ENCODE measurements at regions not wholly inside any gene's neighbourhood (a gene's known extent, or its start where the extent isn't known, plus 50 kb on each side); places are given as distances from the start of the nearest gene placed in this dataset.
"Not testable (repeated sequence)": the region's sequence is repeated elsewhere in the genome, so short reads cannot be mapped to it uniquely, and the experiment has no call there.

DNA sequence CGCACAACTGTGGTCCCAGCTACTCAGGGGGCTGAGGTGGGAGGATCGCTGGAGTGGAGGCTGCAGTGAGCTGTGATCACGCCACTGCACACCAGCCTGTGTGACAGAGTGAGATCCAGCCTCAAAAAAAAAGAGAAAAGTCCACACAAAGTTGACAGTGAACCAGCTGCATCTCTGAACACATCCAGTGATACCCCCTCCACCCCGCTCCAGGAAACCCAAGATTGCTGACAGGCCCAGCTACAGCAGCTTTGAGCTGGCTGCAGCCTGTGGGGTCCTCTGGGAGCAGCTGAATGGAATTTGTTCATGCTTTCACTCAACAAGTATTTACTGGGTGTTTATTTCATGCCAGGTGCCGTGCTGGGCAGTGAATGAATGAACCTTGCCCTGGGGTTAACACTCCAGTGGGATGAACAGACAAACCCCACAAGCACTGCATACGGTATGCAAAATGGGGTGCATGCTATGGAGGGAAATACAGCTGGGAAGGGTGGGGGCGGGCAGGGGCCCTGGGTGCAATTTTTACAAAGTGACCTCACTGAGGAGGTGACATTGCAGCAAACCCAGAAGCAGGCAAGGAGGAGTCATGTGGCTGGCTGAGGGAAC, 170.9 kb downstream of the GOSR1 start:
- DNase-seq; intact Hi-C loops (cut with DNase I); ATAC-seq: not testable (repeated sequence)

DNA sequence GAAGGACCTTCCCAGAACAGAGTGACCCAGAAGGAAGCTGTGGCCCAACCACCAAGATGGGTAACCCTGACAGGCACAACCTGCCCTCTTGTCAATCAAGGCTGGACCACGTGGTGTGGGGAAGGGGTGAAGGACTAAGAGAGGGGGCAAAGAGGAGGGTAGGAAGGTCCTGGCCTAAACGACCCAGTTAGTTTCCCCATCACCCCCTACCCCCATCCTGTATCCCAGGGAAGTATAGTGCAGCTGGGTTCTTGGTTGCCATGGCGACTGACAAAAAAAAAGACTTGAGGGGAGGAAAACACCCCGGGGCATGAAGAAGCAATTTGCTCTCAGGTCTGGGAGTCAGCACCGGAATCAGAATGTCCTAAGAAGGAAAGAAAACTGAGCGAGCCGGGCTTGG, 168.7 kb downstream of the GOSR1 start:
- peaks cover 0 to 10% of the 10 kb centered on the region in 2 donors for H3K27me3 ChIP-seq
- DNase-seq; H3K9me3 ChIP-seq; ATAC-seq; H3K4me3 ChIP-seq; H3K27ac ChIP-seq; intact Hi-C loops (cut with DNase I); H3K4me1 ChIP-seq; H3K36me3 ChIP-seq: not testable (repeated sequence)

More for the DNA sequence above, 170.9 kb downstream of the GOSR1 start:
- H3K4me1 ChIP-seq, H3K27ac ChIP-seq, H3K36me3 ChIP-seq, H3K9me3 ChIP-seq, H3K4me3 ChIP-seq: not testable (repeated sequence)
- H3K27me3 ChIP-seq: peaks cover 0 to 10% of the 10 kb centered on the region in 2 donors

DNA sequence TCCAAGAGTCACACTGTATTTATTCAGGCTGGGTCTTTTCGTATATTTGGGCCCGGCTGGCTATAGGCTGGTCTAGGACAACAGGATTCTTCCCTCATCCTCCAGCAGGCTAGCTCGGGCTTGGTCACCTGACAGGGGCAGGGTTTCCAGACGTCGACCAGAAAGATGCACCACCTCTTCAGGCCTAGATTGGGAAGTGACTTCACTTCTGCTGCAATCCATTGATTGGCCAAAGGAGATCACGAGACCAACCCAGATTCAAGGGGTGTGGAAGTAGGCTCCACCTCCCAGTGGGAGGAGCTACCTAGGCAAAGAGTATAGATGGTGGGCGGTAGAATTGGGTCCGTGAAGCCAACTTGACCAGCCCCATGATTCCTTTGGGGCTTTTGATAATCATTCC, 167.5 kb downstream of the GOSR1 start:
- H3K4me3 ChIP-seq; H3K27ac ChIP-seq; H3K4me1 ChIP-seq; intact Hi-C loops (cut with DNase I); H3K9me3 ChIP-seq; DNase-seq; H3K36me3 ChIP-seq: not testable (repeated sequence)
- ATAC-seq: peak; percentile 47
- peaks cover 0 to 10% of the 10 kb centered on the region in 2 donors for H3K27me3 ChIP-seq

DNA sequence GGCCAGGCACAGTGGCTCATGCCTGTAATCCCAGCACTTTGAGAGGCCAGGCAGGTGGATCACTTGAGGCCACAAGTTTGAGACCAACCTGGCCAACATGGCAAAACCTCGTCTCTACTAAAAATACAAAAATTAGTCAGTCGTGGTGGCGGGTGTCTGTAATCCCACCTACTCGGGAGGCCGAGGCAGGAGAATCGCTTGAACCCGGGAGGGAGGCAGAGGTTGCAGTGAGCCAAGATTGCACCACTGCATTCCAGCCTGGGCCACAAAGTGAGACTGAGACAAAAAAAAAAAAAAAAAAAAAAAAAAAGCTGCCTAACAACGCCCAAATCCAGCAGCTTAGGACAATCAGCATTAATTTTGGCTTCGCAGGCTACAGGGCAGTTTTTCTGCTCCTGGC, 167.1 kb downstream of the GOSR1 start:
- H3K27ac ChIP-seq; H3K9me3 ChIP-seq; ATAC-seq; H3K4me3 ChIP-seq; DNase-seq; H3K36me3 ChIP-seq; H3K4me1 ChIP-seq; intact Hi-C loops (cut with DNase I): not testable (repeated sequence)
- H3K27me3 ChIP-seq: peaks cover 0 to 10% of the 10 kb centered on the region in 2 donors

DNA sequence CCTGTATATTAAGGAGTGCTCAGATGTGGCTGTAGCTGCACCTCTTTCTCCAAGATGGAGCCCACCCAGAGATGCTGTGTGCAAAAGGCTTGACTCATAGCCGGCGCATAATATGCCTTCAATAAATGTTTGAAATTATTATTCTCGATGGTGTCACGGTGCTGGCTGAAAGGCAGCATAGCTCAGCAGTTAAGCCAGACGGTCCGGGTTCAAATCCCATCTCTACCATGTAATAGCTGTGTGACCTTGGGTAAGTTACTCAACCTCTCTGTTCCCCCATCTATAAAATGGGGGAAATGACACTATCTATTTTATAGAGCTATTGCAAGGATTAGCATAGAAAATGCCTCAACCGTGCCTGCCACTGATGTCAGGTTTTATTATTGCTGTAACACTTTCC, 164.2 kb downstream of the GOSR1 start:
- H3K27ac ChIP-seq; ATAC-seq; intact Hi-C loops (cut with DNase I); H3K4me3 ChIP-seq; H3K27me3 ChIP-seq; DNase-seq; H3K4me1 ChIP-seq; H3K36me3 ChIP-seq; H3K9me3 ChIP-seq: not testable (repeated sequence)

DNA sequence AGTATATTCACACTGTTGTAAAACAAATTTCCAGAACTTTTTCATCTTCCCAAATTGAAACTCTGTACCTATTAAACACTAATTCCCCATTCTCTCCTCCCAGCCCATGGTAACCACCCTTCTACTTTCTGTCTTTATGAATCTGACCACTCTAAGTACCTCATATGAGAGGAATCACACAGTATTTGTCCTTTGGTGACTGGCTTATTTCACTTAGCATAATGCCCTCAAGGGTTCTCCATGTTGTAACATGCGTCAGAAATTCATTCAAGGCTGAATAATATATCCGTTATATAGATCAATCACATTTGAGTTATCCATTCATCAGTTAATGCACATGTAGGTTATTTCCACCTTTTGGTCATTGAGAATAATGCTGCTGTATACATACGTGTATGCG, 162.2 kb downstream of the GOSR1 start:
- H3K4me3 ChIP-seq; H3K9me3 ChIP-seq; DNase-seq; H3K27me3 ChIP-seq; H3K27ac ChIP-seq; H3K36me3 ChIP-seq; H3K4me1 ChIP-seq; ATAC-seq; intact Hi-C loops (cut with DNase I): not testable (repeated sequence)

DNA sequence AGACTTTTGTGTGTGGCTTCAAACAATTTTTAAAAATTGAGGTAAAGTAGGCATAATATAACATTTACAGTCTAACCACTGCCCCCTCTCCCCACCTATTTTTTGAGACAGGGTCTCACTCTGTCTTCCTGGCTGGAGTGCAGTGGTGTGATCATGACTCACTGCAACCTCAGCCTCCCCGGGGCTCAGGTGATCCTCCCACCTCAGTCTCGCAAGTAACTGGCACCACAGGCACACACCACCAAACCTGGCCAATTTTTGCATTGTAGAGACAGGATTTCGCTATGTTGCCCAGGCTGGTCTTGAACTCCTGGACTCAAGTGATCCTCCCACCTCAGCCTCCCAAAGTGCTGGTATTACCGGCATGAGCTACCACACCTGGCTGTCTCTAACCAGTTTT, 161.8 kb downstream of the GOSR1 start:
- H3K36me3 ChIP-seq; DNase-seq; H3K27ac ChIP-seq; intact Hi-C loops (cut with DNase I); H3K4me1 ChIP-seq; H3K27me3 ChIP-seq; H3K4me3 ChIP-seq; ATAC-seq; H3K9me3 ChIP-seq: not testable (repeated sequence)

DNA sequence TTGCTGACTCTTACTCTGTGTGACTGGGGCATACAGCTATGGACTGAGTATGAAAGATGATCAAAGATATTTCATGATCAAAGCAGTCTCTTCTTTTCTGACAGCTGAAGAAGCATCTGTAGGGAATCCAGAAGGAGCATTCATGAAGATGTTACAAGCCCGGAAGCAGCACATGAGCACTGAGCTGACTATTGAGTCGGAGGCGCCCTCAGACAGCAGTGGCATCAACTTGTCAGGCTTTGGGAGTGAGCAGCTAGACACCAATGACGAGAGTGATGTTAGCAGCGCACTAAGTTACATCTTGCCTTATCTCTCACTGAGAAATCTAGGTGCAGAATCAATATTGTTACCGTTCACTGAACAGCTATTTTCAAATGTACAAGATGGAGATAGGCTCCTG, 154.4 kb downstream of the GOSR1 start:
- H3K27me3 ChIP-seq; H3K27ac ChIP-seq; DNase-seq; intact Hi-C loops (cut with DNase I); H3K4me3 ChIP-seq; H3K4me1 ChIP-seq; ATAC-seq; H3K9me3 ChIP-seq: not testable (repeated sequence)
- H3K36me3 ChIP-seq: peaks cover 0 to 13% of the 10 kb centered on the region in 2 donors

DNA sequence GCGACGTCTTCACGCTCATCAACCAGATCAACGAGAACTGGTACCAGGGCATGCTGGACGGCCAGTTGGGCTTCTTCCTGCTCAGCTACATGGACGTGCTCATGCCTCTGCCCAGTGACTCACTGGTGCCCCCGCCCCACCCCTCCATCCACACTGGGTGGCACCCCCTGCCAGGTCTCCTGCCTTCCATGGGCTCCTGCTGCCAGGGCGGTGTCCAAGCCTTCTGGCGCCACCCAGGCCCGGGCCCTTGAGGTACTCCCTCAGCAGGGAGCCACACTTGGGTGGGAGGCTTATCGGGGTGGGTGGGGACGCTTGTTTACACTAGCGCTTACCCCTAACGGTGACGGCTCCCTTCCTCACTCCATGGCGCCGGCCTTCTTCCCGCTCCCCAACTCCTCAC, 148.2 kb downstream of the GOSR1 start:
- H3K9me3 ChIP-seq; DNase-seq; H3K4me1 ChIP-seq; H3K27me3 ChIP-seq; H3K4me3 ChIP-seq; ATAC-seq; H3K27ac ChIP-seq; intact Hi-C loops (cut with DNase I): not testable (repeated sequence)
- H3K36me3 ChIP-seq: peaks cover 0 to 18% of the 10 kb centered on the region in 2 donors

DNA sequence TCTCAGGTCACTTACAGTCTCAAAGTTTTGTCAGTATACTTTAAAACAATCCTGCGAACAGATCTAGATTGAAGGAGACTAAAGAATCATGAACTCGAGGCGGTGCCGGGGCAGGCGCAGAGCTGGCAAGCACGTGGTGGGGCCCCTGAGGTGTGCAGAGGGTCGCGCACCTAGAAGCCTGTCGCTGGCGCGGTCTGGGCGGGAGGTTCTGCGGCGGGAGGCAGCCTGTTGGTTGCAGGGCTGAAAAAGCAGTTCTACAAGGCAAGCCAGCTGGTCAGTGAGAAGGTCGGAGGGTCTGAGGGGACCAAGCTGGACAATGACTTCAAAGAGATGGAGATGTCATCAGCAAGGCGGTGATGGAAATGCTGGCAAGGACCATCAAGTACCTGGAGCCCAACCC, 147.0 kb downstream of the GOSR1 start:
- peak in 1 of 4 donors; percentile 70 for DNase-seq

DNA sequence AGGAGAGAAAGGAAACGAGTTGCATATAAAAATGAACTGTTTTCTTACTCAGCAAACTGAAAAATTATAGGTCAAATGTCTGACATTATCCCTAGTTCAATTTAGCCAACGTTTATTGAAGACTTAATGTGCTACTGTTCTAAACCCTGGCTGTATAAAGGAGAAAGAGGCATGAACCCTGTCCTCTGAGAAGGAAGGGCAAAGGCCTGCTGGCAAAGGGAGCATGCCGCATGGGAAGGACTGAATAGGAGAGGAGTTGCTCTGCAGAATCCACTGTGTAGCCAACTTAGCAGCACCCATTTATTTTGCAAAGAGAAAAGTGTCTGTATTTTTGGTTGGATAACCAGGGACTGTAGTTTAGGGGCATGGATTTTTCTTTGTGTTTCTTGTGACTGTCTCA, 132.5 kb downstream of the GOSR1 start:
- H3K9me3 ChIP-seq; ATAC-seq; H3K4me1 ChIP-seq; H3K4me3 ChIP-seq; H3K36me3 ChIP-seq; DNase-seq; intact Hi-C loops (cut with DNase I); H3K27ac ChIP-seq; H3K27me3 ChIP-seq: not testable (repeated sequence)

More for the DNA sequence above, 147.0 kb downstream of the GOSR1 start:
- H3K27me3 ChIP-seq; ATAC-seq; H3K27ac ChIP-seq; H3K9me3 ChIP-seq; H3K4me1 ChIP-seq; H3K4me3 ChIP-seq; intact Hi-C loops (cut with DNase I): not testable (repeated sequence)
- H3K36me3 ChIP-seq: peaks cover 0 to 18% of the 10 kb centered on the region in 2 donors

Data from left lung (tissue), 4 donors.